GM10266 (cell line): ENCODE measurements at regions not wholly inside any gene's neighbourhood (a gene's known extent, or its start where the extent isn't known, plus 50 kb on each side); places are given as distances from the start of the nearest gene placed in this dataset.

Source experiments
- DNase-seq: peaks from one replicate; pipeline ENCODE4 v3.0.0; 2012; ENCODE audit errors: extremely low spot score
- TF ChIP-seq, protein P1 (sequence below): IDR thresholded peaks from 2 replicates; pipeline ENCODE4 v1.5.1; 2012; ENCODE audit warnings: mild to moderate bottlenecking, low read depth; ENCODE audit not compliant: control insufficient read depth, insufficient read depth; ENCODE audit errors: missing control alignments

DNA sequence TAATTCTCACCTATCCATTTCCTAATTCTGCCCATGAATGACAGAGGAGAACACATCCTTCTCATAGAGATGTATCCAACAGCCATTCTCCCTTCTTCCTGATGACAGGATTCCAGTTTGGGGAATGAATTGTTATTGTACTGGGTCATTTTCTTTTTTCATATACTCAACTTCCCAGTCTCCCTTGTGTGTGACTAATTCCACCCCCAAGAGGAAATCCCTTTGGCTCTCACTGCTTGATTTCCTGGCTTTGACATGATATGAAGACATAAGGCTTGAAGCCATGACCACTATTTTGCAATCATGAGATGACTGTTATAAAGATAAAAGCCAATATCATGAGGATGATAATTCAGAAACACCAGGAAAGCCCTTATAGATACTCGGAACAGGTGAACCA lies 384.7 kb upstream of the ACVR2A start:
- TF ChIP-seq, protein P1, sequence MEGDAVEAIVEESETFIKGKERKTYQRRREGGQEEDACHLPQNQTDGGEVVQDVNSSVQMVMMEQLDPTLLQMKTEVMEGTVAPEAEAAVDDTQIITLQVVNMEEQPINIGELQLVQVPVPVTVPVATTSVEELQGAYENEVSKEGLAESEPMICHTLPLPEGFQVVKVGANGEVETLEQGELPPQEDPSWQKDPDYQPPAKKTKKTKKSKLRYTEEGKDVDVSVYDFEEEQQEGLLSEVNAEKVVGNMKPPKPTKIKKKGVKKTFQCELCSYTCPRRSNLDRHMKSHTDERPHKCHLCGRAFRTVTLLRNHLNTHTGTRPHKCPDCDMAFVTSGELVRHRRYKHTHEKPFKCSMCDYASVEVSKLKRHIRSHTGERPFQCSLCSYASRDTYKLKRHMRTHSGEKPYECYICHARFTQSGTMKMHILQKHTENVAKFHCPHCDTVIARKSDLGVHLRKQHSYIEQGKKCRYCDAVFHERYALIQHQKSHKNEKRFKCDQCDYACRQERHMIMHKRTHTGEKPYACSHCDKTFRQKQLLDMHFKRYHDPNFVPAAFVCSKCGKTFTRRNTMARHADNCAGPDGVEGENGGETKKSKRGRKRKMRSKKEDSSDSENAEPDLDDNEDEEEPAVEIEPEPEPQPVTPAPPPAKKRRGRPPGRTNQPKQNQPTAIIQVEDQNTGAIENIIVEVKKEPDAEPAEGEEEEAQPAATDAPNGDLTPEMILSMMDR = no peak
- DNase-seq = no peak

DNA sequence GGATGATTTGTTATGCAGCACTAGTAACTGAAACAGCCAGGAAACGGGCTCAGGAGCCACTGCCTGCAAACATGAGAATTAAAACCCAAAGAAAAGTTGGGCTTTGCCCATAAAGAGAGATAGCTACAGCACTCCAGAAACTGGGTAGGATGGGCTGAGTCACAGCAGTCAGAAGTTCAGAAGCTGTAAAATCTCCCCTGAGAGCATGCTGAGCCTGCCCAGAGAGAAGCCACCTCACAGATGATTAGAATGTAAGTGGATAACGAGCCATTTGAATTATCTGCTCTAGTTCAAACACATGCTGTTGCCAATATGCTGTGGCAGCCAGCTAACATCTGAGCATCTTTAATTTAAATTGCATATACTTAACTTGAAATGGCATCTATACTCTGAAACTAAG lies 388.1 kb upstream of the ACVR2A start:
- TF ChIP-seq, protein P1 = no peak
- no peak for DNase-seq

DNA sequence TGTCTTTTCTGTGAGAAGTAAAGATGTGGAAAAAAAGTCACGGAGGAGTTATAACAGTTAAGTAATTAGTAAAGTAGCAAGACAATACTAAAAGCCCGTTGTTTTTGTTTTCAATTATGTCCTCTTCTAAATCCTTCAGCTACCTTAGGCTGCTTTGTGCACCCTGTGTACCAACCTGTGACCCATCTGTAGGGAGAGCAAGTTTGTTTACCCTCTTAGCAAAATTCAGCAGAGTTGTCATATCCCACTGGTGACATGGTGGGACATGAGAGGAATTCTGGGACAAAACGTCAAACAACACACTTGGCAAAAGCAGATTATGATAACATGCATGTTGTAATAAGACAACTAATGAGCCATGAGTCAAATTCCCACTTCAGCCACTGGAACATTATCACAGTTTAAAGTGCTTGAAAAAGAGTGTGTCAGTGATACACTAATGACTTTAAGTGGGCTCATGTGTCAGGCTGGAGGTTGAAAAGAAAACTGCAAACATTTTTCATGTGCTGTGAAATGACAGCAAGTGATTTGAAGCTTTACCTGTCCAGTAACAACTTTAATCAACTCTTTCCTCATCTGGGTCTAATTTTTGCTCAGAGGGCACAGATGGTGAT lies 392.8 kb upstream of the ACVR2A start:
- DNase-seq = no peak
- TF ChIP-seq, protein P1 = no peak

DNA sequence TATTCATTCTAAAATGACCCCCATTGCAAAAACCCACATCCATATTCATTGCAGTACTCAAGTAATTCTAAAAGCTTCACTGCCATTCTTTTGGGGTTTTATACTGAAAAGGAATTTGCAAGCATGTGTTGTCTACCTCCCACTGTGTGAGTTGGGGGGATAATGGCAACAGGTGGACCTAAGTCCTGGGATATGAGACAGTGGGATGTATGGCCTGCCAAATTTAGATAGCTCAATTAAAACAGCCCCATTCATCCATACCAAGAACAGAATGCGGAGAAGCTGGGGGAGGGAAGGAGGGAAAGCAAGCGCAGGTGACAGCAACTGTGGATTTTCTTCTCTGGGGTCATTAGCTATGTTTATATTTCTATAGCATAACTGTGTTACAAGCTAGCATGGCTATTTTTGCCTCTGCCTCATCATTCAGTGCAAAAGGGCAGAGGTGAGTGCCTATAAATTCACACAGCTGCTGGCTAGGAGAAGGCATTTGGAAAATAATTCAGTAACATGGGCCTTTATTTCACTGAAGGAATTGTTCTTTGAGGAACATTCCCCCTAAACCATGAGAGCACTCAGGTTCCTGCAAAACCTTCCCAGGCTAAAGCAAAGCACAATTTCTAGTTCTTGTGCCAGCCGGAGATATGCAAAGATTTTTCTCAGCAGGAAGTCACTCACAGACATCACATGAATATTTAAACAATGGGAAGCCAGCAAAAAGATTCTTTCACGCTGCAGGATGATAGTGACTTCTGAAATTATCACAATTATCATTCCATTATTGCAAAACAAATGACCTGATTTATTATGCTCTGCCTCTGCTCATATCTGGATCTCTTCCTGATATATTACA lies 393.9 kb upstream of the ACVR2A start:
- TF ChIP-seq, protein P1 = no peak
- DNase-seq = no peak

DNA sequence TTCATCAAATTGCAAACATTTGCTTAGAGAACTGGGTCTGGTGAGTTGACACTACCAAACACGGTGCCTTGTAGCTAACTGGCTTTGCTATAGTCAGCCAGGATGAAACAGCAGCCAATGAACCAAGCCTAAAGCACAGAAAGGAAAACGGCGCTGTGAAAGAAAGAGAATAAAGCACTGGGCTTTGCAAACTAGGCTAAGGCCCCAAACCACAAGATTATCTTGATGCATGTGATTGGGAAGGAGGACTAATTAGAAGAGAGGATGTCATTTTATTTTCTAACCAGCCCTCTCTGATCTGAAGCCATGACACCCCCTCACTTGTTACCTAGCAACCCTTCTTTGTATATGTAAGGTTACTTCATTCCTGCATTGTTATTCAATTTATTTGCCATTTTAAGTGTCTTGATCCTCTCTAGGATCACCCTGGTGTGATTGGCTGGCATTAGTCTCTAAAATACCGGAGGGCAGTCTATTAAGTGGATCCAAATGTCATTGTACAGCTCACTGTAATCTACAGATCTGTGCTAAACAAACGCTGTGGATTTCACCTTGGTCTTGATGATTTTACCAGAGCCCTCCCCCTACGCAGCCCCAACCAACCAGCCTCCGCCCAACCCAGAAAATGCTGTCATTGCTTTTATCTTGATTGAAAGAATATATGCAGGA lies 395.4 kb upstream of the ACVR2A start:
- TF ChIP-seq, protein P1 = no peak
- no peak for DNase-seq

DNA sequence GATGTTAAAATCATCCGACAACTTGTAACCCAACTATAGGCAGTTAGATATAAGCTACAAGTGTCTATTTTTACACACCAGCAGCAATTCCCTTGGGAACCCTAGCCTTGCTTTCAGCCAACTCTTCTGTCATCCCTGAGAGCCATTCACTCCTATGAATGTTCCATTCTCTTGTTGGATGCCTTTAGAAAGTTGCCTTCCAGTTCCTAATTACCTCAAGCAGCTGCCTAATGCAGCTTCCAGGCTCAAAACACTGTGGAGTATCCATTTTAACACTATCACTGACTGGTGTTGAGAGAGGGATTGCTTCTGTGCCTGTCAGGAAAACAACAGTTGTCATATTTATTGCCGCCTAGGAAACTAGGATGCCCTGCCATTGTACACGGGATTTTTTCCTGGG lies 402.0 kb upstream of the ACVR2A start:
- no peak for DNase-seq
- TF ChIP-seq, protein P1 = no peak

DNA sequence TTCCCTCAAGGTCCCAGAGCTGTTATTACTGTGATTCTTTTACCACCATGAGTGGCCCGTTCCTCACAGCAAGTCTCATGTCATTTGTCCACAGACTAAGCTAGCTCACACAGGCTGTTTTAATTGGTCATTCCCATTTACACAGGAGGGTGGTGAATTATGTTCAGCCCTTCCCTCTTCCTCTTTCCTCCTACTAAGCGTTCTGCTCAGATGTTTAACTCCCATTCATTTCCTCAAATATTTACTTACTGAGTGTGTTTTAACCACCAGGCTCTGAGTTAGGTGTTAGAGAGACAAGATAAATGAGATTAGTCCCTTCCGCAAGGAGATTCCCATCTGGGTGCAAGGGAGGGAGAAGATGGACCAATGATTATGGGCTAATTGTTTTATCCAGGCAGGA lies 403.6 kb upstream of the ACVR2A start:
- no peak for DNase-seq
- TF ChIP-seq, protein P1 = no peak
